Neural crest cell (in vitro differentiated cells): ENCODE measurements at regions not wholly inside any gene's neighbourhood (a gene's known extent, or its start where the extent isn't known, plus 50 kb on each side); places are given as distances from the start of the nearest gene placed in this dataset.
"Not testable (repeated sequence)": the region's sequence is repeated elsewhere in the genome, so short reads cannot be mapped to it uniquely, and the experiment has no call there.

Experiments
- DNase-seq: peaks from one replicate; pipeline ENCODE4 v3.0.0; 2021; ENCODE audit warnings: low read depth, mixed read lengths, low spot score
- H3K27ac Mint-ChIP-seq: one replicate; pipeline ENCODE4 v1.8.0; 2021; ENCODE audit warnings: mild to moderate bottlenecking, mixed read lengths; ENCODE audit not compliant: unreplicated experiment
- H3K27me3 Mint-ChIP-seq: 2 replicates; pipeline ENCODE4 v1.8.0; 2021; ENCODE audit warnings: low read depth, mild to moderate bottlenecking, mixed read lengths
- H3K36me3 Mint-ChIP-seq: 2 replicates; pipeline ENCODE4 v1.8.0; 2021; ENCODE audit warnings: low read depth, mild to moderate bottlenecking, mixed read lengths
- H3K4me1 Mint-ChIP-seq: 2 replicates; pipeline ENCODE4 v1.8.0; 2021; ENCODE audit warnings: mixed read lengths
- H3K4me3 Mint-ChIP-seq: one replicate; pipeline ENCODE4 v1.8.0; 2021; ENCODE audit warnings: mild to moderate bottlenecking, mixed read lengths
- H3K9me3 Mint-ChIP-seq: 2 replicates; pipeline ENCODE4 v1.8.0; 2021; ENCODE audit warnings: mixed read lengths
- CTCF ChIP-seq: fragments of 200-600 bp; sonication (generic); conservative IDR thresholded peaks from 2 replicates; pipeline ENCODE4 v1.5.0; 2021; ENCODE audit warnings: antibody characterized with exemption, mild to moderate bottlenecking

GRCh38 chr4:23425570-23425969 is 464.3 kb downstream of the PPARGC1A start:
- TF ChIP-seq CTCF, result no peak
- Mint-ChIP-seq H3K36me3 (peaks cover 3% of the 10 kb centered on the region), H3K9me3 (peaks cover 5% of the 10 kb centered on the region), H3K27me3 (no peaks in the 10 kb centered on the region), H3K4me1 (peaks cover 13% of the 10 kb centered on the region), H3K4me3 (no peak overlapping the region), H3K27ac (no peak overlapping the region)
- DNase-seq, result no peak

- TF ChIP-seq CTCF, result no peak
- Mint-ChIP-seq H3K4me3 (no peak overlapping the region), H3K36me3 (peaks cover 3% of the 10 kb centered on the region), H3K27me3 (no peaks in the 10 kb centered on the region), H3K4me1 (peaks cover 13% of the 10 kb centered on the region), H3K9me3 (peaks cover 5% of the 10 kb centered on the region), H3K27ac (no peak overlapping the region)
- no peak for DNase-seq
These were observed 466.3 kb downstream of the PPARGC1A start for GRCh38 chr4:23423540-23423939.

GRCh38 chr4:23422878-23423277 is 467.0 kb downstream of the PPARGC1A start:
- no peaks in the 10 kb centered on the region for H3K27me3 Mint-ChIP-seq
- no peak overlapping the region for H3K4me3 Mint-ChIP-seq
- peaks cover 13% of the 10 kb centered on the region for H3K4me1 Mint-ChIP-seq
- TF ChIP-seq CTCF, result no peak
- DNase-seq, result no peak
- H3K9me3 Mint-ChIP-seq, result peaks cover 7% of the 10 kb centered on the region
- H3K36me3 Mint-ChIP-seq, result peaks cover 3% of the 10 kb centered on the region
- no peak overlapping the region for H3K27ac Mint-ChIP-seq

GRCh38 chr4:23413631-23414030 is 476.2 kb downstream of the PPARGC1A start:
- no peak for DNase-seq
- no peak for TF ChIP-seq CTCF
- Mint-ChIP-seq H3K4me1 (no peaks in the 10 kb centered on the region), H3K27ac (no peak overlapping the region), H3K36me3 (no peaks in the 10 kb centered on the region), H3K9me3 (peaks cover 6% of the 10 kb centered on the region), H3K27me3 (no peaks in the 10 kb centered on the region), H3K4me3 (no peak overlapping the region)

GRCh38 chr4:23412701-23413100 is 477.1 kb downstream of the PPARGC1A start:
- Mint-ChIP-seq H3K9me3 (peaks cover 3% of the 10 kb centered on the region), H3K36me3 (no peaks in the 10 kb centered on the region), H3K4me3 (no peak overlapping the region), H3K27ac (no peak overlapping the region), H3K4me1 (no peaks in the 10 kb centered on the region), H3K27me3 (no peaks in the 10 kb centered on the region)
- no peak for DNase-seq
- TF ChIP-seq CTCF, result no peak

GRCh38 chr4:23408913-23409312 is 480.9 kb downstream of the PPARGC1A start:
- H3K36me3 Mint-ChIP-seq, H3K27me3 Mint-ChIP-seq, H3K4me3 Mint-ChIP-seq, DNase-seq, H3K27ac Mint-ChIP-seq, H3K4me1 Mint-ChIP-seq: not testable (repeated sequence)
- H3K9me3 Mint-ChIP-seq, result peaks cover 14% of the 10 kb centered on the region
